Stimulated activated CD8-positive, alpha-beta memory T cell treated with anti-CD3 and anti-CD28 coated beads, Interleukin-7, amount 100 ng/mL, for 1 hour (primary cell): ENCODE measurements at regions not wholly inside any gene's neighbourhood (a gene's known extent, or its start where the extent isn't known, plus 50 kb on each side); places are given as distances from the start of the nearest gene placed in this dataset.
"Not testable (repeated sequence)": the region's sequence is repeated elsewhere in the genome, so short reads cannot be mapped to it uniquely, and the experiment has no call there.

Source experiments
- DNase-seq, 2 donors: peaks; one replicate each; pipeline ENCODE4 v3.0.0-alpha.2; 2020; ENCODE audit warnings: low read depth in 2 of 2

- no peak for DNase-seq
Observed at GRCh38 chr3:75242012-75242735, 422.0 kb upstream of the FRG2C start.

GRCh38 chr3:75248974-75249373 lies 415.2 kb upstream of the FRG2C start:
- DNase-seq, result no peak

- no peak for DNase-seq
Observed at GRCh38 chr3:75254685-75255084, 409.4 kb upstream of the FRG2C start.

GRCh38 chr3:75258825-75259683 lies 405.1 kb upstream of the FRG2C start:
- DNase-seq, result not testable (repeated sequence)

GRCh38 chr3:75260975-75261374 lies 403.2 kb upstream of the FRG2C start:
- DNase-seq, result not testable (repeated sequence)

- no peak for DNase-seq
Observed at GRCh38 chr3:75262661-75263060, 401.5 kb upstream of the FRG2C start.

- no peak for DNase-seq
Observed at GRCh38 chr3:75265897-75266296, 398.2 kb upstream of the FRG2C start.

- not testable (repeated sequence) for DNase-seq
Observed at GRCh38 chr3:75268576-75268975, 395.6 kb upstream of the FRG2C start.

GRCh38 chr3:75272237-75272636 lies 391.9 kb upstream of the FRG2C start:
- DNase-seq, result not testable (repeated sequence)

- no peak for DNase-seq
Observed at GRCh38 chr3:75272691-75273090, 391.4 kb upstream of the FRG2C start.

GRCh38 chr3:75285531-75286148 lies 378.5 kb upstream of the FRG2C start:
- DNase-seq, result not testable (repeated sequence)

GRCh38 chr3:75288972-75289574 lies 375.1 kb upstream of the FRG2C start:
- not testable (repeated sequence) for DNase-seq

GRCh38 chr3:75294124-75294523 lies 370.0 kb upstream of the FRG2C start:
- no peak for DNase-seq

- DNase-seq, result no peak
Observed at GRCh38 chr3:75295013-75295412, 369.1 kb upstream of the FRG2C start.

- DNase-seq, result no peak
Observed at GRCh38 chr3:75296858-75297257, 367.3 kb upstream of the FRG2C start.

- DNase-seq, result no peak
Observed at GRCh38 chr3:75300606-75301005, 363.5 kb upstream of the FRG2C start.

- DNase-seq, result not testable (repeated sequence)
Observed at GRCh38 chr3:75301050-75301449, 363.1 kb upstream of the FRG2C start.

- no peak for DNase-seq
Observed at GRCh38 chr3:75303741-75304140, 360.4 kb upstream of the FRG2C start.

- no peak for DNase-seq
Observed at GRCh38 chr3:75305901-75306300, 358.2 kb upstream of the FRG2C start.

- not testable (repeated sequence) for DNase-seq
Observed at GRCh38 chr3:75311306-75311705, 352.8 kb upstream of the FRG2C start.

- not testable (repeated sequence) for DNase-seq
Observed at GRCh38 chr3:75312469-75312868, 351.7 kb upstream of the FRG2C start.

GRCh38 chr3:75319776-75320175 lies 344.4 kb upstream of the FRG2C start:
- not testable (repeated sequence) for DNase-seq
